Keratinocyte (primary cell): ENCODE measurements at regions not wholly inside any gene's neighbourhood (a gene's known extent, or its start where the extent isn't known, plus 50 kb on each side); places are given as distances from the start of the nearest gene placed in this dataset.

Experiments used
- CTCF ChIP-seq, 3 experiments: IDR thresholded peaks in 1 of 3; conservative IDR thresholded peaks in 1 of 3; optimal IDR thresholded peaks in 1 of 3; 2 replicates in 2 of 3; 3 replicates in 1 of 3; pipeline versions ENCODE3 to v1.5.1; 2011; ENCODE audit warnings: low read length in 3 of 3, mild to moderate bottlenecking in 3 of 3, moderate library complexity in 2 of 3, control low read depth in 1 of 3, inconsistent platforms in 1 of 3; ENCODE audit not compliant: insufficient read depth in 2 of 3; ENCODE audit errors: extremely low read depth in 1 of 3
- EZH2 ChIP-seq: IDR thresholded peaks from one replicate; pipeline ENCODE4 v1.6.1; 2012; ENCODE audit warnings: inconsistent platforms, mild to moderate bottlenecking, low read length, moderate library complexity

- TF ChIP-seq CTCF (optimal IDR thresholded peaks at IDR 0.05 in 1 of 3, IDR thresholded peaks at IDR 0.05 in 1 of 3, conservative IDR thresholded peaks at IDR 0.05 in 1 of 3; ENCODE audit: extremely low read depth in 1 of 3, insufficient read depth in 2 of 3, low read length in 3 of 3), result no peak
- no peak for TF ChIP-seq EZH2
Measured at GRCh38 chr2:72036595-72036994, 111.1 kb downstream of the CYP26B1 start.
